Activated CD8-positive, alpha-beta T cell treated with anti-CD3 and anti-CD28 coated beads, Interleukin-2, amount 10 ng/mL, durations not matched to agents 7 days and 5 days (primary cell): ENCODE measurements at regions not wholly inside any gene's neighbourhood (a gene's known extent, or its start where the extent isn't known, plus 50 kb on each side); places are given as distances from the start of the nearest gene placed in this dataset.
A peak's percentile ranks its signal among the peaks of the same experiment; 100 is the strongest.

Experiments
- ATAC-seq: fragments of 150-1000 bp; cut with Tn5 transposase; one replicate; pipeline ENCODE4 v1.10.0; 2021; ENCODE audit warnings: moderate library complexity
- CTCF ChIA-PET: fragments of 350-600 bp; sonication (Branson Sonifier 250); formaldehyde crosslinking; loops from one replicate; lab custom pipeline; 2021; ENCODE audit warnings: antibody characterized with exemption; lab: Charles Lee
- POLR2A ChIA-PET: fragments of 350-600 bp; sonication (Branson Sonifier 250); formaldehyde crosslinking; loops from one replicate; lab custom pipeline; 2021; ENCODE audit warnings: antibody characterized with exemption; lab: Charles Lee
- DNase-seq: peaks from one replicate; pipeline ENCODE4 v3.0.0-alpha.2; 2020
- H3K27ac Mint-ChIP-seq: one replicate; pipeline ENCODE4 v1.8.0; 2021; ENCODE audit warnings: mild to moderate bottlenecking, mixed read lengths
- H3K27me3 Mint-ChIP-seq: one replicate; pipeline ENCODE4 v1.8.0; 2021; ENCODE audit warnings: low read depth, mixed read lengths
- H3K36me3 Mint-ChIP-seq: one replicate; pipeline ENCODE4 v1.8.0; 2021; ENCODE audit warnings: low read depth, mixed read lengths
- H3K4me1 Mint-ChIP-seq: one replicate; pipeline ENCODE4 v1.8.0; 2021; ENCODE audit warnings: low read depth, mixed read lengths
- H3K4me3 Mint-ChIP-seq: one replicate; pipeline ENCODE4 v1.8.0; 2021; ENCODE audit warnings: mild to moderate bottlenecking, mixed read lengths
- H3K9me3 Mint-ChIP-seq: one replicate; pipeline ENCODE4 v1.8.0; 2022; ENCODE audit warnings: mixed read lengths; ENCODE audit not compliant: insufficient read depth

- Mint-ChIP-seq H3K9me3 (no peaks in the 10 kb centered on the region), H3K36me3 (peaks cover 32% of the 10 kb centered on the region), H3K27me3 (no peaks in the 10 kb centered on the region), H3K27ac (no peak overlapping the region), H3K4me1 (peaks cover 32% of the 10 kb centered on the region), H3K4me3 (no peak overlapping the region)
- CTCF ChIA-PET, result interaction anchor here (0.7 kb wide), 1 partner anchor 101 kb away, joined by 3 read pairs; no protein-coding TSS in a partner anchor
- POLR2A ChIA-PET, result no interaction called here
- DNase-seq (no peak), ATAC-seq (no peak)
These were observed 106.0 kb upstream of the TIAM1 start for GRCh38 chr21:31449921-31450535.

- Mint-ChIP-seq H3K4me3 (no peak overlapping the region), H3K27me3 (no peaks in the 10 kb centered on the region), H3K4me1 (peaks cover 47% of the 10 kb centered on the region), H3K9me3 (no peaks in the 10 kb centered on the region), H3K36me3 (peaks cover 28% of the 10 kb centered on the region), H3K27ac (no peak overlapping the region)
- ChIA-PET POLR2A (no interaction called here), CTCF (no interaction called here)
- ATAC-seq (no peak), DNase-seq (no peak)
These were observed 104.4 kb upstream of the TIAM1 start for GRCh38 chr21:31448496-31448895.

- POLR2A ChIA-PET, result interaction anchor here (0.8 kb wide), 1 partner anchor 126 kb away, joined by 3 read pairs; no protein-coding TSS in a partner anchor
- ATAC-seq, result no peak
- Mint-ChIP-seq H3K9me3 (peaks cover 2% of the 10 kb centered on the region), H3K27ac (peak overlapping the region; percentile 76), H3K4me1 (peaks cover 54% of the 10 kb centered on the region), H3K27me3 (peaks cover 2% of the 10 kb centered on the region), H3K36me3 (peaks cover 29% of the 10 kb centered on the region), H3K4me3 (peak overlapping the region; percentile 7)
- DNase-seq, result no peak
- CTCF ChIA-PET, result interaction anchor here (1.1 kb wide), 1 partner anchor 83 kb away, joined by 3 read pairs; no protein-coding TSS in a partner anchor
These were observed 103.4 kb upstream of the TIAM1 start for GRCh38 chr21:31447505-31447904.

DNA sequence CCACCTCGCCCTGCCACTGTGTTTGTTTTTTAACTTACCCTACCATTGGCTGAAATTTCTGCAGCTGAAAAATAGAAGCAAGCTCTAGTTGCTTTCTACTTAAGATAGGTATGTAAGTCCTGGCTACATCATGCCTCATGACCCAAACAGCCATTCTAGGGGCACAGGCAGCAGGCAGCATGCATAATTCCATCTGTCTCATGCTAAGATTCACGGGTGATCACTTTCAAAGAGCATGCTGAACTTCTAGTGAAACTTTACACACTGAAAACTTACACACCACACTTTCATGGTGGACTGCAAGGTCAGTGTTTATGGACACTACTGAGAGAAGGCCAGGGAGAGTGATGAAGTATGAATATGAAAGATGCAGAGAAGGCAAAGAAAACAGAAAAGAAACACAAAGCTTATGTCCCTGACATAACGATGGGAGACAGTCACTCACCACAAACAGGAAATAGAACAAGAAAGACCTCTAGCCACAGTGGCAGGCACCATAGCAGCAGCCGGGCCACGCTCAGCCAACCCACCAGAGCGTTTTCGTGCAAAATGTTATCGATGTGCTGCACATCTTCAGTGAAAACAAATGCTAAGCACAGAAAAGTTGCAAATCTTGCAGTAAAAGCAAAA is 102.3 kb upstream of the TIAM1 start:
- peaks cover 2% of the 10 kb centered on the region for H3K27me3 Mint-ChIP-seq
- ATAC-seq, result peak; percentile 98

GRCh38 chr21:31445137-31445536 is 101.1 kb upstream of the TIAM1 start:
- Mint-ChIP-seq H3K9me3 (peaks cover 8% of the 10 kb centered on the region), H3K27me3 (peaks cover 2% of the 10 kb centered on the region), H3K4me1 (peaks cover 56% of the 10 kb centered on the region), H3K4me3 (peak overlapping the region; percentile 52), H3K36me3 (peaks cover 40% of the 10 kb centered on the region), H3K27ac (peak overlapping the region; percentile 82)
- ChIA-PET CTCF (no interaction called here), POLR2A (no interaction called here)
- DNase-seq (no peak), ATAC-seq (no peak)

More for the DNA sequence above, 102.3 kb upstream of the TIAM1 start:
- Mint-ChIP-seq H3K36me3 (peaks cover 32% of the 10 kb centered on the region), H3K4me1 (peaks cover 56% of the 10 kb centered on the region), H3K27ac (peak overlapping the region; percentile 93), H3K4me3 (peak overlapping the region; percentile 65), H3K9me3 (peaks cover 5% of the 10 kb centered on the region)
- ChIA-PET POLR2A (interaction anchor here (0.8 to 1.3 kb wide), 3 partner anchors 29 to 124 kb away, joined by 3 to 4 read pairs (median 3); no protein-coding TSS in a partner anchor), CTCF (interaction anchor here (1.0 to 1.3 kb wide), 4 partner anchors 13 to 134 kb away, joined by 3 read pairs; no protein-coding TSS in a partner anchor)
- peak; percentile 80 for DNase-seq

- DNase-seq (no peak), ATAC-seq (no peak)
- Mint-ChIP-seq H3K9me3 (peaks cover 15% of the 10 kb centered on the region), H3K27me3 (peaks cover 2% of the 10 kb centered on the region), H3K4me1 (peaks cover 54% of the 10 kb centered on the region), H3K36me3 (peaks cover 49% of the 10 kb centered on the region), H3K4me3 (no peak overlapping the region), H3K27ac (no peak overlapping the region)
- ChIA-PET CTCF (interaction anchor here (0.7 to 1.4 kb wide), 5 partner anchors 10 to 137 kb away, joined by 3 to 4 read pairs (median 3); no protein-coding TSS in a partner anchor), POLR2A (interaction anchor here (1.7 kb wide), 1 partner anchor 115 kb away, joined by 8 read pairs; no protein-coding TSS in a partner anchor)
These were observed 99.9 kb upstream of the TIAM1 start for GRCh38 chr21:31443736-31444521.

DNA sequence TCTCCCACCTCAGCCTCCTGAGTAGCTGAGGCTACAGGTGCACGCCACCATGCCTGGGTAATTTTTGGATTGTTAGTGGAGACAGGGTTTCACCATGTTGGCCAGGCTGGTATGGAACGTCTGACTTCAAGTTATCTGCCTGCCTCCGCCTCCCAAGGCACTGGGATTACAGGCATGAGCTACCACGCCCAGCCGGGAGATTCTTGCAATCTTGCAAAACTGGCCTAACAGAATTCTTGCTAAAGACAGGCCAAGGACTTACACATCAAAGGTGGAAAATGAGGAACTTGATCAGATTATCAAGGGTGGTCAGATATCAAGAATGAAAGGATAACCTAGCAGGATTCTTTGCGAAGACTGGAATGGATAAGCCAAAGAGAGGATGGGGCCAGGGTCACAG is 98.3 kb upstream of the TIAM1 start:
- peaks cover 52% of the 10 kb centered on the region for H3K36me3 Mint-ChIP-seq
- DNase-seq, result no peak
- POLR2A ChIA-PET, result no interaction called here
- H3K27ac Mint-ChIP-seq, result no peak overlapping the region
- no peak for ATAC-seq
- H3K9me3 Mint-ChIP-seq, result peaks cover 20% of the 10 kb centered on the region
- CTCF ChIA-PET, result interaction anchor here (0.6 to 0.9 kb wide), 2 partner anchors 18 to 244 kb away, joined by 3 read pairs; no protein-coding TSS in a partner anchor
- H3K27me3 Mint-ChIP-seq, result peaks cover 2% of the 10 kb centered on the region
- H3K4me3 Mint-ChIP-seq, result no peak overlapping the region
- H3K4me1 Mint-ChIP-seq, result peaks cover 46% of the 10 kb centered on the region

DNA sequence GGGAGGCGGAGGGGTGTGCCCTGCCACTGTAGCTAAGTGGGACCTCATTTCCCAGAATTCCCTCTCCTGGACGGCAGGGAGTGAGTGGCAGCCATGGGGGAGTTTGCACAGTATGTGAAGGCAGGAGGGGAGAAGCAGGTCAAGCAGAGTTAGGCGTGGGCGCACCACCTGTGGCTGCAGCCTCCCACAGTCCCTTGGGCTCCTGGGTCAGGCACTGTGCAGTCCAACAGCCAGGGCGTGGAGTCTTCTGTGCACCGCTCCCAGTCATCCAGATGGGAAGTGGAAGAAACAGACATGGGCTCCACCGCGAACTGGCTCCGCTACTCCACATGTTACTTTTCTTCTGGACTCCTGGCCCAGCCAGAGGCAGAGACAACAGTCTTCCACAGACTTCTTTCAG is 85.4 kb upstream of the TIAM1 start:
- ChIA-PET CTCF (no interaction called here), POLR2A (no interaction called here)
- Mint-ChIP-seq H3K27me3 (no peaks in the 10 kb centered on the region), H3K4me1 (peaks cover 21% of the 10 kb centered on the region), H3K4me3 (no peak overlapping the region), H3K9me3 (no peaks in the 10 kb centered on the region), H3K36me3 (peaks cover 9% of the 10 kb centered on the region), H3K27ac (no peak overlapping the region)
- no peak for ATAC-seq
- no peak for DNase-seq

- CTCF ChIA-PET, result interaction anchor here (0.8 to 1.4 kb wide), 2 partner anchors 12 to 154 kb away, joined by 3 to 5 read pairs; no protein-coding TSS in a partner anchor
- Mint-ChIP-seq H3K36me3 (peaks cover 12% of the 10 kb centered on the region), H3K27me3 (no peaks in the 10 kb centered on the region), H3K4me3 (peak overlapping the region; percentile 1), H3K27ac (peak overlapping the region; percentile 68), H3K4me1 (peaks cover 27% of the 10 kb centered on the region), H3K9me3 (no peaks in the 10 kb centered on the region)
- DNase-seq, result peak; percentile 35
- peak; percentile 76 for ATAC-seq
- POLR2A ChIA-PET, result interaction anchor here (1.0 kb wide), 1 partner anchor 133 kb away, joined by 3 read pairs; no protein-coding TSS in a partner anchor
These were observed 82.3 kb upstream of the TIAM1 start for GRCh38 chr21:31426235-31426797.

GRCh38 chr21:31425138-31425537 is 81.1 kb upstream of the TIAM1 start:
- Mint-ChIP-seq H3K27me3 (no peaks in the 10 kb centered on the region), H3K36me3 (peaks cover 12% of the 10 kb centered on the region), H3K9me3 (no peaks in the 10 kb centered on the region), H3K4me1 (peaks cover 31% of the 10 kb centered on the region), H3K27ac (peak overlapping the region; percentile 20), H3K4me3 (no peak overlapping the region)
- DNase-seq (no peak), ATAC-seq (no peak)
- ChIA-PET POLR2A (no interaction called here), CTCF (interaction anchor here (1.4 kb wide), 1 partner anchor 13 kb away, joined by 3 read pairs; no protein-coding TSS in a partner anchor)

DNA sequence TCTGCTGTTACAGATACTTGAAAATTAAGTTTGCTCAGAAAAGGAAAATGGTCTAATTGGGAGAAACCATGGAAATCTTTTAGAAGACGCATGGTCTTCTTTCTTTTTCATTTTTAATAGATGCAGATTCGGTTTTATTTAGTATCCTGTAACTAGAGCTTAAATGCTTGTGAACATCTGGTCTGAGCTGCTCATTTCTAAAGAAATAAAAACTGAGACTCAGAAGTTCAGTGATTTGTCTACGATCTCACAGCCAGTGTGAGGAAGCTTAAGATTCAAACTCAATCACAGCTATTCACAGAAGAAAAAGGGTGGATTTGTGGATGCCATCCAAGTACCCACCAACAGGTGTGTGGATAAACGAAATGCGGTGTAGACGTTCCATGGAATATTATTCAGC is 80.0 kb upstream of the TIAM1 start:
- H3K4me3 Mint-ChIP-seq, result no peak overlapping the region
- no peak overlapping the region for H3K27ac Mint-ChIP-seq
- no peaks in the 10 kb centered on the region for H3K9me3 Mint-ChIP-seq
- no peaks in the 10 kb centered on the region for H3K27me3 Mint-ChIP-seq
- ChIA-PET CTCF (interaction anchor here (0.7 to 1.1 kb wide), 2 partner anchors 18 to 25 kb away, joined by 3 read pairs; no protein-coding TSS in a partner anchor), POLR2A (no interaction called here)
- peaks cover 9% of the 10 kb centered on the region for H3K36me3 Mint-ChIP-seq
- DNase-seq (no peak), ATAC-seq (no peak)
- peaks cover 33% of the 10 kb centered on the region for H3K4me1 Mint-ChIP-seq
